Karpas-422 (cell line): ENCODE measurements at regions not wholly inside any gene's neighbourhood (a gene's known extent, or its start where the extent isn't known, plus 50 kb on each side); places are given as distances from the start of the nearest gene placed in this dataset.
A peak's percentile ranks its signal among the peaks of the same experiment; 100 is the strongest.

Experiments
- DNase-seq: peaks from one replicate; pipeline ENCODE4 v3.0.0-alpha.2; 2015
- H2AFZ ChIP-seq: fragments of 200-600 bp; sonication (generic); 2 replicates; pipeline ENCODE4 v1.6.1; 2014; ENCODE audit warnings: antibody characterized with exemption, low read length, mixed read lengths
- H3K27ac ChIP-seq: fragments of 200-600 bp; sonication (generic); 2 replicates; pipeline ENCODE4 v1.5.1; 2014; ENCODE audit warnings: mild to moderate bottlenecking, low read length, moderate library complexity
- H3K27me3 ChIP-seq: fragments of 200-600 bp; sonication (generic); 2 replicates; pipeline ENCODE4 v1.6.1; 2014; ENCODE audit warnings: low read length, mixed read lengths
- H3K36me3 ChIP-seq: fragments of 200-600 bp; sonication (generic); 2 replicates; pipeline ENCODE4 v1.6.1; 2014; ENCODE audit warnings: low read length, mixed read lengths; ENCODE audit not compliant: insufficient read depth
- H3K4me1 ChIP-seq: fragments of 200-600 bp; sonication (generic); 2 replicates; pipeline ENCODE4 v1.6.1; 2014; ENCODE audit warnings: mild to moderate bottlenecking, low read length, mixed read lengths
- H3K4me2 ChIP-seq: fragments of 200-600 bp; sonication (generic); 2 replicates; pipeline ENCODE4 v1.6.1; 2014; ENCODE audit warnings: low read length, low read depth, mild to moderate bottlenecking; ENCODE audit not compliant: poor library complexity, severe bottlenecking
- H3K4me3 ChIP-seq: fragments of 200-600 bp; sonication (generic); 2 replicates; pipeline ENCODE4 v1.5.1; 2014; ENCODE audit warnings: mild to moderate bottlenecking, antibody characterized with exemption, low read length, mixed read lengths
- H3K79me2 ChIP-seq: fragments of 200-600 bp; sonication (generic); 2 replicates; pipeline ENCODE4 v1.6.1; 2014; ENCODE audit warnings: mild to moderate bottlenecking, low read length, mixed read lengths
- H3K9ac ChIP-seq: fragments of 200-600 bp; sonication (generic); 2 replicates; pipeline ENCODE4 v1.6.0; 2014; ENCODE audit warnings: low read length
- H3K9me2 ChIP-seq: fragments of 200-600 bp; sonication (generic), shearing (Covaris generic); replicated peaks from 2 replicates; pipeline ENCODE4 v1.6.0; 2014; ENCODE audit warnings: mild to moderate bottlenecking, low read length, moderate library complexity; ENCODE audit not compliant: insufficient read depth
- H3K9me3 ChIP-seq: fragments of 300-700, 200-600 bp; sonication (generic); 2 replicates; pipeline ENCODE4 v1.6.1; 2014; ENCODE audit warnings: low read length, mixed read lengths
- H4K20me1 ChIP-seq: fragments of 200-600 bp; sonication (generic); 2 replicates; pipeline ENCODE4 v1.6.1; 2014; ENCODE audit warnings: mild to moderate bottlenecking, antibody characterized with exemption, low read length, low read depth; ENCODE audit not compliant: insufficient read depth

- no peak overlapping the region for H3K9ac ChIP-seq
- no peak overlapping the region for H3K4me2 ChIP-seq
- H3K4me3 ChIP-seq = no peak overlapping the region
- H4K20me1 ChIP-seq = no peaks in the 10 kb centered on the region
- H3K9me3 ChIP-seq = no peaks in the 10 kb centered on the region
- no peaks in the 10 kb centered on the region for H3K27me3 ChIP-seq
- no peaks in the 10 kb centered on the region for H3K36me3 ChIP-seq
- no peak overlapping the region for H3K27ac ChIP-seq
- no peak for DNase-seq
- H2AFZ ChIP-seq = no peak overlapping the region
- H3K79me2 ChIP-seq = no peaks in the 10 kb centered on the region
- no peaks in the 10 kb centered on the region for H3K9me2 ChIP-seq
- peaks cover 4% of the 10 kb centered on the region; the same call in 1 of the 2 replicates for H3K4me1 ChIP-seq
Measured at GRCh38 chr4:114279711-114280110, 300.3 kb upstream of the ARSJ start.

- no peak overlapping the region for H3K9ac ChIP-seq
- DNase-seq = no peak
- H3K27me3 ChIP-seq = no peaks in the 10 kb centered on the region
- H3K4me1 ChIP-seq = peaks cover 4% of the 10 kb centered on the region; the same call in 1 of the 2 replicates
- no peak overlapping the region for H3K4me2 ChIP-seq
- no peaks in the 10 kb centered on the region for H3K9me3 ChIP-seq
- no peak overlapping the region for H2AFZ ChIP-seq
- H3K9me2 ChIP-seq = no peaks in the 10 kb centered on the region
- H3K36me3 ChIP-seq = no peaks in the 10 kb centered on the region
- no peaks in the 10 kb centered on the region for H4K20me1 ChIP-seq
- no peaks in the 10 kb centered on the region for H3K79me2 ChIP-seq
- H3K27ac ChIP-seq = no peak overlapping the region
- no peak overlapping the region for H3K4me3 ChIP-seq
Measured at GRCh38 chr4:114280645-114281044, 301.2 kb upstream of the ARSJ start.

GRCh38 chr4:114281164-114281960 is 301.9 kb upstream of the ARSJ start:
- Histone ChIP-seq H3K9me2 (no peaks in the 10 kb centered on the region), H4K20me1 (no peaks in the 10 kb centered on the region), H3K9me3 (no peaks in the 10 kb centered on the region), H3K27me3 (no peaks in the 10 kb centered on the region), H3K4me2 (no peak overlapping the region), H3K9ac (no peak overlapping the region), H3K36me3 (no peaks in the 10 kb centered on the region), H3K79me2 (no peaks in the 10 kb centered on the region), H2AFZ (no peak overlapping the region), H3K4me3 (no peak overlapping the region), H3K4me1 (peaks cover 4% of the 10 kb centered on the region; the same call in 1 of the 2 replicates), H3K27ac (no peak overlapping the region)
- DNase-seq = no peak

- H4K20me1 ChIP-seq = no peaks in the 10 kb centered on the region
- no peak overlapping the region for H3K4me3 ChIP-seq
- peak; percentile 62 for DNase-seq
- H3K27ac ChIP-seq = no peak overlapping the region
- no peak overlapping the region for H2AFZ ChIP-seq
- no peaks in the 10 kb centered on the region for H3K79me2 ChIP-seq
- H3K4me2 ChIP-seq = no peak overlapping the region
- H3K27me3 ChIP-seq = no peaks in the 10 kb centered on the region
- no peaks in the 10 kb centered on the region for H3K9me2 ChIP-seq
- H3K4me1 ChIP-seq = peaks cover 4% of the 10 kb centered on the region; the same call in 1 of the 2 replicates
- H3K9ac ChIP-seq = no peak overlapping the region
- no peaks in the 10 kb centered on the region for H3K9me3 ChIP-seq
- H3K36me3 ChIP-seq = no peaks in the 10 kb centered on the region
Measured at GRCh38 chr4:114282937-114283336, 303.5 kb upstream of the ARSJ start.

- no peaks in the 10 kb centered on the region for H3K9me3 ChIP-seq
Measured at GRCh38 chr4:114284629-114285028, 305.2 kb upstream of the ARSJ start.

GRCh38 chr4:114286262-114286810 is 306.9 kb upstream of the ARSJ start:
- Histone ChIP-seq H3K4me3 (no peak overlapping the region), H3K79me2 (no peaks in the 10 kb centered on the region)

More at GRCh38 chr4:114284629-114285028, 305.2 kb upstream of the ARSJ start:
- Histone ChIP-seq H4K20me1 (no peaks in the 10 kb centered on the region), H3K27me3 (no peaks in the 10 kb centered on the region), H3K9ac (no peak overlapping the region), H2AFZ (no peak overlapping the region), H3K27ac (no peak overlapping the region), H3K4me1 (peaks cover 4% of the 10 kb centered on the region; the same call in 1 of the 2 replicates), H3K4me2 (no peak overlapping the region), H3K79me2 (no peaks in the 10 kb centered on the region), H3K4me3 (no peak overlapping the region), H3K9me2 (no peaks in the 10 kb centered on the region), H3K36me3 (no peaks in the 10 kb centered on the region)
- no peak for DNase-seq

GRCh38 chr4:114287079-114287696 is 307.7 kb upstream of the ARSJ start:
- Histone ChIP-seq H3K9me3 (no peaks in the 10 kb centered on the region), H3K27ac (no peak overlapping the region), H4K20me1 (no peaks in the 10 kb centered on the region), H3K4me1 (peaks cover 4% of the 10 kb centered on the region; the same call in 1 of the 2 replicates), H3K4me2 (no peak overlapping the region), H3K27me3 (no peaks in the 10 kb centered on the region), H3K4me3 (no peak overlapping the region), H2AFZ (no peak overlapping the region), H3K79me2 (no peaks in the 10 kb centered on the region), H3K9ac (no peak overlapping the region), H3K9me2 (no peaks in the 10 kb centered on the region), H3K36me3 (no peaks in the 10 kb centered on the region)
- DNase-seq = no peak

More at GRCh38 chr4:114286262-114286810, 306.9 kb upstream of the ARSJ start:
- DNase-seq = no peak
- no peak overlapping the region for H3K4me2 ChIP-seq
- no peaks in the 10 kb centered on the region for H3K9me2 ChIP-seq
- no peak overlapping the region for H3K9ac ChIP-seq
- H4K20me1 ChIP-seq = no peaks in the 10 kb centered on the region
- no peaks in the 10 kb centered on the region for H3K27me3 ChIP-seq
- peaks cover 4% of the 10 kb centered on the region; the same call in 1 of the 2 replicates for H3K4me1 ChIP-seq
- H2AFZ ChIP-seq = no peak overlapping the region
- no peak overlapping the region for H3K27ac ChIP-seq
- no peaks in the 10 kb centered on the region for H3K36me3 ChIP-seq
- H3K9me3 ChIP-seq = no peaks in the 10 kb centered on the region

GRCh38 chr4:114296126-114296525 is 302.5 kb upstream of the UGT8 start:
- Histone ChIP-seq H2AFZ (no peak overlapping the region), H3K79me2 (no peaks in the 10 kb centered on the region), H3K36me3 (no peaks in the 10 kb centered on the region), H3K27ac (no peak overlapping the region), H3K4me1 (no peaks in the 10 kb centered on the region), H3K27me3 (no peaks in the 10 kb centered on the region), H3K9ac (no peak overlapping the region), H3K9me3 (no peaks in the 10 kb centered on the region), H4K20me1 (no peaks in the 10 kb centered on the region), H3K4me3 (no peak overlapping the region), H3K4me2 (no peak overlapping the region), H3K9me2 (no peaks in the 10 kb centered on the region)
- no peak for DNase-seq
